ENCODE measurements at regions not wholly inside any gene's neighbourhood (a gene's known extent, or its start where the extent isn't known, plus 50 kb on each side); places are given as distances from the start of the nearest gene placed in this dataset.

DNA sequence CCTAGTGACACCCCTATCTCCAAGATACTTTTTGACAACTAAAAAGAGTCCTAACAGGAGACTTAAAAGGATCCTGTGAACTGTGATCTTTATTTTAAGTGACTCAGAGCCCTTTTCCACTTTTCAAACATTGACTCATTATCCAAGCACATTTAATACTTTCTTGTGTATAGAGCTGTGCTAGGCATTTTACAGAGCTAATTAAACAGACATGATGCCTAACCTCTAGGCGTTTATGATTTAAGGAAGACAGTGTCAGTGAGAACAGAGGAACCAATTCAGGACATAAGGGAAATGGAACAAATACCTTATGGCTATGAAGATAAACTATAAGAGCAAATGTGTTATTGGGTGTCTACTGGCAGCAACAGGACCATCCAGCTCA, 282.6 kb downstream of the TPBG start:
- Histone ChIP-seq H3K36me3 (no peaks in the 10 kb centered on the region), H3K4me1 (no peaks in the 10 kb centered on the region), H3K27me3 (no peaks in the 10 kb centered on the region), H3K27ac (no peak overlapping the region), H3K9me3 (no peaks in the 10 kb centered on the region), H3K4me3 (no peak overlapping the region)
- intact Hi-C loops (cut with DNase I; ENCODE audit: low total_unique reads): no loop called here
- TF ChIP-seq, protein P1, sequence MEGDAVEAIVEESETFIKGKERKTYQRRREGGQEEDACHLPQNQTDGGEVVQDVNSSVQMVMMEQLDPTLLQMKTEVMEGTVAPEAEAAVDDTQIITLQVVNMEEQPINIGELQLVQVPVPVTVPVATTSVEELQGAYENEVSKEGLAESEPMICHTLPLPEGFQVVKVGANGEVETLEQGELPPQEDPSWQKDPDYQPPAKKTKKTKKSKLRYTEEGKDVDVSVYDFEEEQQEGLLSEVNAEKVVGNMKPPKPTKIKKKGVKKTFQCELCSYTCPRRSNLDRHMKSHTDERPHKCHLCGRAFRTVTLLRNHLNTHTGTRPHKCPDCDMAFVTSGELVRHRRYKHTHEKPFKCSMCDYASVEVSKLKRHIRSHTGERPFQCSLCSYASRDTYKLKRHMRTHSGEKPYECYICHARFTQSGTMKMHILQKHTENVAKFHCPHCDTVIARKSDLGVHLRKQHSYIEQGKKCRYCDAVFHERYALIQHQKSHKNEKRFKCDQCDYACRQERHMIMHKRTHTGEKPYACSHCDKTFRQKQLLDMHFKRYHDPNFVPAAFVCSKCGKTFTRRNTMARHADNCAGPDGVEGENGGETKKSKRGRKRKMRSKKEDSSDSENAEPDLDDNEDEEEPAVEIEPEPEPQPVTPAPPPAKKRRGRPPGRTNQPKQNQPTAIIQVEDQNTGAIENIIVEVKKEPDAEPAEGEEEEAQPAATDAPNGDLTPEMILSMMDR (IDR thresholded peaks at IDR 0.05): no peak
- no peak for DNase-seq

DNA sequence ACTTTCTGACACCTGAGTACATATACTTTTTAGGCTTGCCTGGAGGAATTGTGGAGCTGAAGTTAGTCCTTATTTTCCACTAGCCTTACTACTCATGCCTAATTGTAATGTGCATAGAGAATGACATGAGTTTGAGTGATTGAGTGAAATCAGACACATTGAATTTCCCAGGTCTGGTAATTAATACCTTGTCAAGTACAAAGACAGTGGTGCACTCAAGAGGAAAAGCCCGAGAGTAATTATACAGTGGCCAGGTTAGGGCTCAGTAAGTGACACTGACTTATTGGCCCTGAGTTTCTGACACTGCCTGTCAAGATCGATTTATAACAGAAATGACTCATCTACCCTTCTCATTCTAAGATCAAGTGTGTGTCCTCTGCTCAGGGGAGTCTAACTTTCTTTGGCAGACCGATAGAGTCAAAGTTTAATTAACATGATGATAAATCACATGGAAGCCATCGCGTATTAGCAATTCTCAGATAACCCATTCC, 288.3 kb downstream of the TPBG start:
- Histone ChIP-seq H3K27me3 (no peaks in the 10 kb centered on the region), H3K36me3 (no peaks in the 10 kb centered on the region), H3K4me1 (no peaks in the 10 kb centered on the region), H3K9me3 (no peaks in the 10 kb centered on the region), H3K4me3 (no peak overlapping the region), H3K27ac (no peak overlapping the region)
- TF ChIP-seq, protein P1 (IDR thresholded peaks at IDR 0.05): no peak
- intact Hi-C loops (cut with DNase I; ENCODE audit: low total_unique reads): no loop called here
- no peak for DNase-seq

DNA sequence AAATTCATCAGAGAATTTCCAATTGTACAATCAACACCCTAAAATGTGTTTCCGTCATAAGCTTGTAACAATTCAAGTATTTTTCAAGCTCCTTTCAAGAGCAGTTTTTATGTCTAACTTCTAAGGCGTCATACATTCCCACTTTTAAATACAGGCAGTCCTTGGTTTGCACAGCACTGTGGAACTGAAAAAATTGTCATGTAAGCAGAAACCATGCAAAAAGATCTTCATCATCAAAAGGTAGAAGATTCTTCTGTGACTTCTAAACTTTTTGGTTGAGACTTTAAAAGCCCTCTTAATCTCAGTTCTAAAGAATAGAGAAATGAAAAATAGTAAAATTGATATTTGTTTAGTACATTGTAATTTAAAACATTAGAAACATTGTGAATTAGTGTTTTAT, 315.6 kb downstream of the TPBG start:
- Histone ChIP-seq H3K9me3 (peaks cover 0 to 9% (median 0%) of the 10 kb centered on the region in 3 donors), H3K36me3 (no peaks in the 10 kb centered on the region), H3K27me3 (no peaks in the 10 kb centered on the region), H3K4me3 (no peak overlapping the region), H3K4me1 (no peaks in the 10 kb centered on the region), H3K27ac (no peak overlapping the region)
- intact Hi-C loops (cut with DNase I; ENCODE audit: low total_unique reads): no loop called here
- TF ChIP-seq, protein P1 (IDR thresholded peaks at IDR 0.05): no peak
- DNase-seq: no peak

DNA sequence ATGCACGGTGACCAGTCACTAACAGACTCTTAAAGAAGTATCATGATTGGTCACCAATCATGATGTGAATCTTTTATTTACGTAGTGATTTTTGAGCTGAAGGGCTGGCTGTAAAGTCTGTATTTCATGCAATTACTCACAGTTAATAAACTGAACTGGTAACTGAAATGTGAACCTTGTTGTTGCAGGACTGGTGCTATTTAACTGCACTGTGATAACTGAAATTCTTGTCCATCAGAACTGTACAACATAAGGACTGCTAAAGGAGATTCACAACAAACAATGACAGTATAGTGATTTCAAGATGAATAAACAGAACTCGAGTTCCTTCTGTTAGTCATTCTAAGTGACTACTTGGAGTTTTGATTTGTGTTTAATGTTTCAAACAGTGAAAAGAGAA, 316.6 kb downstream of the TPBG start:
- Histone ChIP-seq H3K27me3 (no peaks in the 10 kb centered on the region), H3K4me3 (no peak overlapping the region), H3K4me1 (no peaks in the 10 kb centered on the region), H3K27ac (no peak overlapping the region), H3K9me3 (peaks cover 0 to under 1% (median 0%) of the 10 kb centered on the region in 3 donors), H3K36me3 (no peaks in the 10 kb centered on the region)
- TF ChIP-seq, protein P1 (IDR thresholded peaks at IDR 0.05): no peak
- no peak for DNase-seq
- intact Hi-C loops (cut with DNase I; ENCODE audit: low total_unique reads): no loop called here

DNA sequence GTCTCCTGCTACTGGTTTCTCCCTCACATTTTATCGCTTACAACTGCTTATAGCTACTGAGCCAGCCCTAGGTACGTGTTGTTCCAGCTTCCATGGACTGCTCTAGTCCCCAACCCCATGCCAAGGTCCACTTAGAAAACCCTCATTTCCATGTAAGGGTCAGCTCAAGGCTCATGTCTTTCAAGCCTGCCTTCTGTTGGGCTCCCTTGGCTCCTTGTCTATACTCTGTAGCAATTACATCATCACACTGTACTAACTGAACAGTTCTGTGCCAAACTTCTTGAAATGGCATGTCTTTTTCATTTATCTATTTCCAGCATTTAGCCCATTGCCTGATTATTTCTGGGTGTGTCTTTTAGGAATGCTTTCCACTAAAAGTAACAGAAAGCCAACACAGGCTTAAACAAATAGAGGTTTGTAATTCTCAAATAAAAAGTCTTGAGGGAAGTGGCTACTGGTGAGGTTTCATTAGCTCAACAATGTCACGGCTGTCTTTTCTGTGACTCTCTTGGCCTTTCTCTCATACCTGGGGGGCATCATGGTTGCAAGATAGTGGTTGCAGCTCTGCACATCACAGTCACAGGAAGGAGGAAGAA, 317.6 kb downstream of the TPBG start:
- H3K27me3 ChIP-seq: no peaks in the 10 kb centered on the region
- no peaks in the 10 kb centered on the region for H3K9me3 ChIP-seq
- no peak for DNase-seq
- no peaks in the 10 kb centered on the region for H3K36me3 ChIP-seq
- no peaks in the 10 kb centered on the region for H3K4me1 ChIP-seq
- H3K27ac ChIP-seq: no peak overlapping the region
- H3K4me3 ChIP-seq: no peak overlapping the region
- intact Hi-C loops (cut with DNase I; ENCODE audit: low total_unique reads): no loop called here
- TF ChIP-seq, protein P1 (IDR thresholded peaks at IDR 0.05): no peak

DNA sequence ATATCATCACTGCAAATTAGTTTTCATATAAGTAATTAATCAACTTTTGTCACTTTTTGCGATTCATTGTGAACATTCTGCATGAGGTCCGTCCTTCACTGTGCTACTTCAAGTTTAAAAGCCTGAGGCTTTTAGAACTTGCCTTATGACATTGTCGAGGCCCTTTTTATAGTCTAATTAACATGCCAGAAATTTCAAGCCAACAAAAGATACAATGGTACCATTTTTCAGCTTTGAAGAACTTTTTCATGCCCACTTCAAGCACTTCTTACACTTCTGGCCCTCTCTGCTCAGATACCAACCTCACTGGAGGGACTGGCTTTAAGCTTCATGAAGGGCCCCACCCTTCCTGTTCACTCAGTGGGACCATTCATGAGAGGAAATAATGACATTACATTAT, 323.1 kb downstream of the TPBG start:
- TF ChIP-seq, protein P1 (IDR thresholded peaks at IDR 0.05): no peak
- H3K4me3 ChIP-seq: no peak overlapping the region
- H3K4me1 ChIP-seq: no peaks in the 10 kb centered on the region
- DNase-seq: no peak
- no peaks in the 10 kb centered on the region for H3K27me3 ChIP-seq
- H3K9me3 ChIP-seq: no peaks in the 10 kb centered on the region
- no peak overlapping the region for H3K27ac ChIP-seq
- intact Hi-C loops (cut with DNase I; ENCODE audit: low total_unique reads): no loop called here
- no peaks in the 10 kb centered on the region for H3K36me3 ChIP-seq

Measured in tibial artery (tissue), 4 donors.